ENCODE measurements at regions not wholly inside any gene's neighbourhood (a gene's known extent, or its start where the extent isn't known, plus 50 kb on each side); places are given as distances from the start of the nearest gene placed in this dataset.

DNA sequence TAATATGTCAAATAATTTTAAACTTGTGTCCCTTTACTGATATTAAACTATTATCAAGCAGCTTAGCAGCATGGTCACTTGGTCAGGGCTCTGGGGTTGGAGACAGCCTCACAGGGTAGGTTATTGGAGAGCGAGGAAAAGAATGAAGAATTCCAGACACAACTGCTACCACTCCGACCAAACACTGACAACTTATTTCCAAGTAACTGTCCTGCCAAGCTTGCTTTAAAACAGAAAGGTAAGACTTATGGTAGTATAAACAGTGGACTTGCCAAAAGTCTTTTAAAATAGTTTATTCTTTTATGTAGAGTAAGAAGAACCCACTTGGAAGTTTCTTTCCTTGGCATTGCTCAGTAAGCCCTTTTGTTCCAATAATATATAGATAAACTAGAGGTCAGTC is 364.1 kb downstream of the DEPDC1B start:
- no peak for DNase-seq (ENCODE audit: low spot score)

DNA sequence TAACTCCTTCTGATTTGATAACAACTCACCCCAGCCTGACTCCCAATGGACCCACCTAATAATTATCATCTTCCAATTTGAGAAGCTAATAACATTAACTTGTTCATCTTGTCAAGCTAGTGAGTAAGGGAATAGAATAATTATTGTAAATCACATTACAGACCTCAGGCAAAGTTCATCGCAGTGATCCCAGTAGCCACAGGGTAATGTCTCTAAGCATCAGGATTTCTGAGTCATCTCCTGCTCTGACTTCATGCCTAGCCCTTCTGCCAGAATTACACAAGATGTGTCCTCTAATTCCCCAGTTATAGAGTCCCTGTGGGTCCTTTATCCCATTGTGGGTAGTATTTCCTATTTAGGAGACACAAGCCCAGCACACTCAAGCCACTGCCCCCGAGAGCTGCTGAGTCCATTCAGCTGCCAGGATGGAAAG is 365.7 kb downstream of the DEPDC1B start:
- no peak for DNase-seq (ENCODE audit: low spot score)

DNA sequence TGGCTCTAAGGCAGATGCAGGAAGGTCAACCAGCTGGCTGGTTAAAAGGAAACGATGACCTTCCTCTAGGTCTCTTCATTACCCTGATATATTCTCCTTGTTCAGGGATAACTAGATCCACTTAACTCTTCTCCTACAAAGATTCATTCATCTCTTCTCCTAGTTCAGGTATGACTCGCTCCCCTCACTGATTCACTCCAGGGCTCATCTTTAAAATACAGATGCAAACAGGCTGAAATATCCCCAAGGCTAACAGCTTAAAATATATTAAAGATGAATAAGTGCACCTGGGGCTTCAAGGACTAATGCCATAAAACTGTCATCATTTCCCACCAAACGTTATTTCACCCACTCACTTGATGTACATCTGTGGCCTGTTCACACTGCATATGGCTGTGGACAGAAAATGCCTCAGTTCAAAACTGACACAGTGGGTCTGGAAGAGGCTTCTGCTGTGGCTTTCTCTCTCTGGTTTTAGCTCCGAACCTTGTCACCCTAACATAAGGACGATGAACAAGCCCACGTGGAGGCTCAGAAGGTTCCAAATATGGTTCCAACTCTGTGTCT is 366.9 kb downstream of the DEPDC1B start:
- DNase-seq (ENCODE audit: low spot score), result no peak

DNA sequence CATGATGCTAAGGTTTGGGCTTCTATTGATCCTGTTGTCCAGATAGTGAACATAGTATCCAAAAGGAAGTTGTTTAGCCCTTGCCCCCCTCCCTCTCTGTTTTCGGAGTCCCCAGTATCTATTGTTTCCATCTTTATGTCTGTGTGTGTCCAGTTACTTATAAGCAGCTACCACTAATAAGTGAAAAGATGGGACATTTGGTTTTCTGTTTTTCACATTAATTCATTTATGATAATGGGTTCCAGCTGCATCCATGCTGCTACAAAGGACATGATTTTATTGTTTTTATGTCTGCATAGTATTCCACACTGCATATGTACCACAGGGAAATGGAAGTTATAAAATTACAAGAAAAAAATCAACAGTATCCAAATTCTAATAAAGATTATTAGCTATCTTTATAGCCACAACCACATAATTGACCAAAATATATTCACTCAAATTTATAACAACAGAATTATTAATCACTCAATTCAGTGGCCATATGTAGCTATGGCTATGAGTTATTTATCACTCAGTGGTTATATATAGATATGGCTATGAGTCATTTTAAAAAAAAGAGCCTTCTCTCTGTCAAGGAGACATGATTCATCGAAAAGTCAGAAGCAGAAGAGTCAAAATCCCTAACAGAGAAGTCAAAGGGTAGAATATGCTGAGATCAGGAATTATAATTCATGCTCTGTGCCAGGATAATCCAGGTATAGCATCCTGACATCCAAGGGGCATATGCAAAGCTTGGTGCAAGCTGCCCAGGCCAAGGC is 367.5 kb downstream of the DEPDC1B start:
- no peak for DNase-seq (ENCODE audit: low spot score)

DNA sequence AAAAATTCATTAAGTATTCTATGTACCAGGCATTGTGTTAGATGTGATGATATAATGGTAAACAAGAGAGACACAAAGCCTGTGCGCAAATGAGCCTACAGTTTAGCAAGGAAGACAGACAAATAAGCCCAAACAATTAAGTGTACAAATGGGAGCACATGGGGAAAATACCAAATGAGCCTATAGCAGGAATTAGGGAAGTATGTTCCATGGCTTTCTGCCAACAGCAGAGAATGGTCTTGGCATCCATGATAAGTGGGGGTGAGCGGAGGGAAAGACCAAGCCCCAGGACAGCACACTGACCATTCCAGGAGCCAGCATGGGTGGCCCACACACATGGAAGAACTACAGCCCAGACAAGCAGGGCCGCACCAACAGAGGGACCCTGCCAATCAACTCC is 369.7 kb downstream of the DEPDC1B start:
- DNase-seq (ENCODE audit: low spot score), result no peak

DNA sequence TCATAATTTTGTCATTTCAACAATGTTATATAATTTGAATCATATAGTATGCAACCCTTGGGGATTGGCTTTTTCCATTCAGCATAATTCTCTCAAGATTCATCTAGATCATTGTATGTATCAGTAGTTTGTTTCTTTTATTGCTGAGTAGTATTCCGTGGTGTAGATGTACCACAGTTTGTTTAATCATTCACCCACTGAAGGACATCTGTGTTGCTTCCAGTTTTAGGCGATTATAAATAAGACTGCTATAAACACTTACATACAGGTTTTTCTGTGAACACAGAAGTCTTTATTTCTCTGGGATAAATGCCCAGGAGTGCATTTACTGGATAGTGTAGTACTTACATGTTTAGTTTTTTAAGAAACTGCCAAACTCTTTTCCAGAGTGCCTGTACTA is 374.1 kb downstream of the DEPDC1B start:
- no peak for DNase-seq (ENCODE audit: low spot score)

DNA sequence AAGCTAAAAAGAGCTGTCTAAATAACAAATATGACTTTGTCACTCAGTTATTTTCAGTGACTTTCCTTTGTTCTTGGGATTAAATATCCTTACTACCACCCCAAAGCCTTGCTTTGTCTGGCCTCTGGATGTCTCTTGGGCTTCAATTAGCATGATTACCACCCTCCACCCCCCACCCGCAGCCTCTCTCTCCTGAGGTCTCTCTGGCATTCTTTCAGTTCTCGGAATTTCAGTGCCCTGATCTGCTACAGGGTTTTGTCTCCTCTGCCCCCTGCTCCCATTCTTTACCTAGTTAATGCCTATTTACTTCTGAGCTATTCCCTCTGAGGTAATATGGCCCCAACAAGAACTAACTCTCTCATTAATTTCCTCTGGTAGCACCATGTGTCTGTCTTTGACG is 376.4 kb downstream of the DEPDC1B start:
- no peak for DNase-seq (ENCODE audit: low spot score)

DNA sequence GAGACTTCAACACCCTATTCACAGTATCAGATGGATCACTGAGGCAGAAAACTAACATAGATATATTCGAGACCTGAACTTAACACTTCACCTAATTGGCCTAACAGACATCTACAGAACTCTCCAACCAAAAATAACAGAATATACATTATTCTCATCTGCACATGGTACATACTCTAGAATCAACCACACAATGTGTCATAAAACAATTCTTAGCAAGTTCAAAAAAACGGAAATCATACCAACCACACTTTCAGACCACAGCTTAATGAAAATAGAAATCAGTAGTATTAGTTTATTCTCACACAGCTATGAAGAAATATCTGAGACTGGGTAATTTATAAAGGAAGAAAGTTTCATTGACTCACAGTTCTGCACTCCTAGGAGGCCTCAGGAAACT is 387.9 kb downstream of the DEPDC1B start:
- no peak for DNase-seq (ENCODE audit: low spot score)

DNA sequence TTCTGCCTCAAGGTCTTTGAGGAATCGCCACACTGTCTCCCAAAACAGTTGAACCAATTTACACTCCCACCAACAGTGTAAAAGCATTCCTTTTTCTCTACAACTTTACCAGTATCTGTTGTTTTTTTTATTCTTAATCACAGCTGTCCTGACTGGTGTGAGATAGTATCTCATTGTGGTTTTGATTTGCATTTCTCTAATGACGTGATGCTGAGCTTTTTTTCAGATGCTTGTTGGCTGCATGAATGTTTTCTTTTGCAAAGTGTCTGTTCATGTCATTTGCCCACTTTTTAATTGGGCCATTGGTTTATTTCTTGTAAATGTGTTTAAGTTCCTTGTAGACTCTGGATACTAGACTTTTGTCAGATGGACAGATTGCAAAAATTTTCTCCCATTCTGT is 400.0 kb downstream of the DEPDC1B start:
- no peak for DNase-seq (ENCODE audit: low spot score)

DNA sequence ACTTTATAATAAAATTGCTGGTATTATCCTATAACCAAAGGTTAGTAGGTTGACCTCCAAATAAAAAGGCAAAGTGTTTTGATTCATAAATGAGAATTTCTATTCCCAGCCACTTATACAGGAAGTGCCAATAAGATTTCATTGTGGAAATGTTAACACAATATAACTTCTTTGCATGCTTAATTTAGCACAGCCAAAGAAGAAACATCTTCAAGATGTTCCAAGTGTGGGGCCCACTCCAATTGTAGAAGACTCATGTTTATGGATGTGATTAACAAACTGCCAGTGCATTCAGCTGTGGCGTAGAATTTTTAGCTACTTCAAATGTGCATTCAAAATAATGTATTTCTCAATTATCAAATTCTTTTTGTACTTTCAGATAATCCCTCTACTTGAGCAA is 402.3 kb downstream of the DEPDC1B start:
- DNase-seq (ENCODE audit: low spot score), result no peak

DNA sequence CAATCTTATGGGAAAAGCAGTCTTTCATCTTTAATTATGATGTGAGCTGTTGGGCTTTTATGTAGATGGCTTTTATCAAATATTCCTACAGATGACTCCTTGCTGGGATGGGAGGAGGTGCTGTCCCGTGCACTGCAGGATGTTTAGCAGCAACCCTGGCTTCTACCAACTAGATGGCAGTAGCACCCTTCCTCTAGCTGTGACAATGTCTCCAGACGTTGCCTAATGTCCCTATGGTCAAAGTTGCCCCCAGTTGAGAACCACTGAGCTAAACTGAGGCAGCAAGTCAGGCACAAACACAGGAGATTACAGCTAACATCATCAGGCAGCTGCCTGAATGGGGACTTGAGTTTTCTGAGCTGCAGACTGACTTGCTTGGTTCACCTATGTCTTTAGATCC is 401.9 kb upstream of the PDE4D start:
- DNase-seq (ENCODE audit: low spot score), result no peak

DNA sequence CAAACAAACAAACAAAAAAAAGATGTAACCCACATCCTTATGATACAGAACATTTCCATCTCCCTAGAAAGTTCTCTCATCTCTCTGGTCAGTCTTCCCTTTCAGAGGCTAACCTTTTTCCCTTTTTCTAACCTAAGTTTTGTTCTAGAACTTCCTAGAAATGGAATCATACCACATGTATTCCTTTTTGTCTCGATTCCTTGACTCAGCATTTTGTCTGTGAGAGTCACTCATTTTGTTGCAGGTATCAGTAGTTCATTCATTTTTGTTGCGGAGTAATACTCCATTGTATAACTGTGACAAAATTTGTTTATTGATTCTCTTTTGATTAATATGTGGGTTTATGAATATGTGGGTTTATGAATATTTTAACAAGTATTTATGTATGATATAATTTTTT is 400.0 kb upstream of the PDE4D start:
- no peak for DNase-seq (ENCODE audit: low spot score)

DNA sequence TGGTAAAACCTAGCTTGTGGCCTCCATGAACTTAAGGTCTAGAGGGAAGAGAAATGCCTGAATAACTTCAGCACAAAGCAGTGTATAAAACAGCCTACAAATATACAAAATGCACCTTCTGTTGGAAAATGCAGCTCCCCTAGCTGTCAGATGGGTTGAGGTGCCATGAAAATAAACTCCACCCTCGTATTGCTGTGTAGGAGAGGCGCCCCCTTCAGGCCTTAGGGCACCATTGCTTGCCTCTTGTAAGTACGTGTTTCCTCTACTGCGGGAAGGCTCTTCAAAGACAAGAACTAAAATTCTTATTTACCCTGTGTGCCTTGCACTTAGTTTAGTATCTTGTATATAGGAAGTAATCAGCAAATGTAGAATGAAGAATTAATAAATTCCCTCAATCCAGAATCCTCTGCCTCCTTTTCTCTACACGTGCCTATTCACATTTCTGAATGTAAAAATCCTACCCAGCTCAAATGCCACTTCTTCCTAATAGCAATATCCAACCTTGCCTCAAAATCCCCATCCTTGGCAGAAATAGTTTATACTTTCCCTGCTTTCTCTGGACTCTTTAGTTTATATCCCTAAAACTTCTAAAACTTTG is 393.7 kb upstream of the PDE4D start:
- DNase-seq (ENCODE audit: low spot score), result peak; percentile 35

DNA sequence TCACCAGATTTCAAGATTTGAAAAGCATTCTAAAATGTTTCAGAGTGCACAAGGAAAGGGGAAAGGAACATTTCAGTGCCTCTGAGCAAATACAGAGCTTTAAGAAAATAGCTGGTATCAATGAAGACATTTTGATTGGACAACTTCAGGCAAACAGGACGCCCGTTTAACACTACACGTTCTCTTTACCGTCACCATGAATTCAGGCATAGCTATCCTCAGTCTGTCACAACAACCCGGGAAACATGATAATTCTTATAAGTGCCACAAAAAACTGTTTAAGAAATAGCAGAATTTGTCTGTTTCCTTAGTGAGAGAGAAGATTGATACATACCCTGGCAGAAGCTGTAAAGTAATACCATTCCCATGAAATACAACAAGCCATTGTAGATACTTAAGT is 392.4 kb upstream of the PDE4D start:
- no peak for DNase-seq (ENCODE audit: low spot score)

DNA sequence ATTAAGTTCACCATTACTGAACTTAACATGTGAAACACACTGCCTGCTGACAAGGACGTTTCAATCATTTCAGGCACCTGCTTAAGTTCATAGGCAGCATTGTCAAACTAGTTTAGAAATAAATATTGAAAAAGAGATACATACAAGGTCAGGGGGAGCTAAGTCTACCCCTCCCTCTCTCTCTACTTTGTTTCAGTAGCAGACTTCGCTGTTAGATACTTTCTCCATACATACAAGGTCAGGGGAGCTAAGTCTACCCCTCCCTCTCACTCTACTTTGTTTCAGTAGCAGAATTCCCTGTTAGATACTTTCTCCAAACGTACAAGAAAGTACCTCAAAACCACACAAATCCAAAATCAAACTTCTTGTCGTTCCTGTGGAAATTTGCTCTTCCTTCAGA is 387.4 kb upstream of the PDE4D start:
- no peak for DNase-seq (ENCODE audit: low spot score)

DNA sequence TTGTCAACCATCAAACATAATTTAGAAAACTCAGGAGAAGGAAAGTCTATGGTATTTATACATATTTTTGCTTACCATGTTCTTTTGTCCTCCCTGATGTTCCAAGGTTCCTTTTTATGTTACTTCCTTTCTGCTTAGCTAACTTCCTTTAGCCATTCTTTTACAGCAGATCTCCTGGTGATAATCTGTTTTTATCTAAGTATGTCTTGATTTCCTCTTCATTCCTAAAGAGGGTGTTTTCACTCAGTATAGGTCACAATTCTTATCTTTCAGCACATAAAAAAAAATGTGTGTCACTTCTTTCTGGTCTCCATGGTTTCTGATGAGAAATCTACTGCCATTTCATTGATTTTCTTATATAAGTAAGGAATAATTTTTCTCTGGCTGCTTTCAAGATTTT is 384.4 kb upstream of the PDE4D start:
- no peak for DNase-seq (ENCODE audit: low spot score)

DNA sequence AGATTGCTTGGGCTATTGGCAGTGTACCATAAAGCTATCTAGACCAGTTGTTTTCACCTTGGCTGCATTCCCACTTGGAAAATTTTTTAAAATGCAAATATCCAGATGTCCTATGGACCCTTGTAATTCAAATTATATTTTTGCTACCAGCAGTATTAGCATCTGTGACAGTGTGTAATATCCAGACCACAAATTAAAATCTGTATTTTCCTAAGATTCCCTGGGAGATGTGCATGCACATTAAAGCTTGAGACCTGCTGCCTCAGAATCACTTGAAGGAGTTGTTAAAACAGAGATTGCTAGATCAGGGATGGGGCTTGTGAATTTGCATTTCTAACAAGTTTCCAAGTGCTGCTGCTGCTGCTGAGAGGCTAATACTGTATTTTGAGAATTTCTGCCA is 381.2 kb upstream of the PDE4D start:
- DNase-seq (ENCODE audit: low spot score), result no peak

DNA sequence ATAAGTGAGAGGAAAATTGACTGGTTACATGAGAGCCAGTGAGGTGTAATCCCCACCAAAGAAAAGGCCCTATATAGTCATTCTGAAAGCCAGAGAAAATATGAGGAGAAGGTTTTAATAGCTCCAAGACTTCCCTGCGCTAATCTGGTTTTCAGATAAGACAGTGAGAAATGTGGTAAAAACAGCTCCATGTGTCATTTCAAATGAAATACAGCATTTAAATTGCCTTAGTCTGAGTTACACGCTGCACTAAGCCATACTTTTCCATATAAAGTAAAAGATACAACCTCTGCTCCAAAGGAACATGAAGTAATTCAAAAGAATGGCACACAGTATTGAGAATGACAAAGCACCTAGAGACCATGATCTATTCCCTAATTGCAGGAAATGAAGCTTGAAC is 378.0 kb upstream of the PDE4D start:
- DNase-seq (ENCODE audit: low spot score), result no peak

DNA sequence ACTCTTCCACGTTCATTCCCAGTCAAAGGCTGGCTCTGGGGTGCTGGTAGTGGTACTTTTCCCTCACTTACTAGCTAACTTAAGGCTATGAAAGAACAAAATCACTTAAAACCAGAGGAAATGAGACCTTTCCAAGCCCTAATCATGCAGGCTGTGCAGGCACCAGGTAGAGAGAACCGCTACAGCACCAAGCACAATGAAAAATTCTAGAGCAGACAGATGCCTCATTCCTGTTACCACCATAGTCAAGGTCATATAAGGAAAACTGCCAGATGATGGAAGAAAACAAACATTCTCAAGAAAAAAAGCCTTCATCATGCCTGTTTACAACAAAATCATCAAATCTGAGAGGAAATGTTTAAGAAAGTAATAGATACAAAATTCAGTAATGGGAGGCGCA is 374.4 kb upstream of the PDE4D start:
- DNase-seq (ENCODE audit: low spot score), result no peak

DNA sequence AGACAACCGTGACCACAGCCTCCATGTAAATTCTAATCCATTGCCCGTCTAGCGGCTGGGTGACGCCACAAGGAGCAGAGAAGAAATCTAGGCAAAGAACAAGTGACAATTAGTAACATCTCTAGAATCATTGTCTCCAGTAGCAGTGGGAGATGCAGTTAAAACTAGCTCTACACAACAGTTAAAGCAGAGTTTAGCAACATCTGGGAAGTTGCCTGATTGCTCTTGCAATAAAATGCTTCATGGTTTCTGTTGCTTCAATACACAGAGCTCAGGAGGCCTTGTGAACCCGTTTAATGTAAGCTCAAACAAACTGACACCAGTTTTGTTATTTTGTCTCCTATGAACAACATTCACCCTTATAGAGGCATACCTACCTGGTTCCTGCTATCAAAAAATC is 369.8 kb upstream of the PDE4D start:
- DNase-seq (ENCODE audit: low spot score), result no peak

DNA sequence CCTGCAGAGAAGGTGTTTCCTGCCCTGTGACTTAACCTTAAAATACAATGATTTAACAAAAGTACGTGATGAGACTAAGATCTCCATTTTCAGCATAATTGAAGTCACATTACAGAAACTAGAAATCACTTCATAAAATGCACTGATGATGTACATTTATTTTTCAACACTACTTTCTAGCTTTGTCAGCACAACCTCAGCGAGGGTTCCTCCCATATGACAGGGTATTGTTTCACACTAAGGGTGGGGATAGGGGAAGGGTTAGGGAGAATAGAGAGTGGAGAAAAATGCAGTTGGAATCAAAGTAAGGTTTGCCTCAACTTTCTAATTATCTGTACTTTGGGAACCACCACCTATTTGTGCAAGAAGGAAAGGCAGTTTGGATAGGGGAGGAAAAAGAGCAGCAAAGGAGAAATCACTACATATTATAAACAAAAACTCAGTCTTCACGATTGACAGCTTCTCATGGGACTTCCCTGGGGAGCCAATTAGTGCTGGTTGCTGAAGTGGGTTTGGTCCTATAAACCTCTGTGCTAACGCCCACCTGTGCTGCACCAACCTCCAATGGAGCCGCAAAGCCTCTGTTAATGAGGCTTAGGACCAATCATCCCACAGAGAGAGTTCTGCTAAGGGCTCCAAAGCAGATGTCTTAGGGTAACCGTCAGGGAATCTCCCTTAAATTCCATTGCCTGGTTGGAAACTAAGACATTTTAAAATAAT is 369.2 kb upstream of the PDE4D start:
- no peak for DNase-seq (ENCODE audit: low spot score)

DNA sequence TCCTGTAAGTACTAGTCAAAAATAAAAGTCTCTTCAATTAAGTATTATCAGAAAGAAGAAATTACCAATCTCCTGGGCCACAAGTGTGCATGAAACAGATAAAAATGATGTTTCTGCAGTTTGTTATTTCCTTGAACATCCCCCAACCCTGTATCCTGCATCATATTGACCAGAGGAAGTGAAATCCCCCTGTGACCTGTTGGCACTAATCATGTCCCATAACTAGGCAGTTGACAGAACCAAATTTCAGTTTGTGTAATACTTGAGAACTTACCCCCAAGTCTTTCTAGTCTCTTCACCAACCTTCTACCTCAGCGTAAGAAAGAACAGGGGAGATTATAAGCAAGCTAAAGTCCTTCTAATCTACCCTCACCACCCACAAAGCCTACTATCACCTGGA is 368.2 kb upstream of the PDE4D start:
- no peak for DNase-seq (ENCODE audit: low spot score)

DNA sequence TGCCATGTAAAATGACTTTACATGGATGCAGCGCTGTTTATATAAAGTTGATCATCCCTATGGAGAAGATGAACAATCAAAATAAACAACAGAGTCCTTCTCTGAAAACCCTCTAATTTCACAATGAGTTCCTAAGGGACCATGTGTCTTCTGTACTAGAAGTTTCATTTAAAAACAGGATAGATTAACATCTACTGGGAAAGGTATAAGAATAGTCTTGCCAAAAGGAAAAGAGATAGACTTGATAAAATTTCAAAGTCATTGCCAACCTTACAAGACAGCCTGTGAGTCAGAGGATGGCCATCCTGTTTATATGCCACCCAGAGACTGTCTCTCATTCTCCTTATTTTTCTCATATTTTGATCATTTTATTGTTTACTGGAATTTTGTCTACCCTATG is 367.1 kb upstream of the PDE4D start:
- DNase-seq (ENCODE audit: low spot score), result no peak
